ENCODE measurements at regions not wholly inside any gene's neighbourhood (a gene's known extent, or its start where the extent isn't known, plus 50 kb on each side); places are given as distances from the start of the nearest gene placed in this dataset.
"Not testable (repeated sequence)": the region's sequence is repeated elsewhere in the genome, so short reads cannot be mapped to it uniquely, and the experiment has no call there.

- peak; percentile 27 for DNase-seq (ENCODE audit: low read depth)
Measured at GRCh38 chr4:120636120-120636630, 286.4 kb downstream of the PRDM5 start.

- DNase-seq (ENCODE audit: low read depth) = no peak
Measured at GRCh38 chr4:120633810-120634209, 288.7 kb downstream of the PRDM5 start.

- no peak for DNase-seq (ENCODE audit: low read depth)
Measured at GRCh38 chr4:120630427-120630826, 292.1 kb downstream of the PRDM5 start.

DNA sequence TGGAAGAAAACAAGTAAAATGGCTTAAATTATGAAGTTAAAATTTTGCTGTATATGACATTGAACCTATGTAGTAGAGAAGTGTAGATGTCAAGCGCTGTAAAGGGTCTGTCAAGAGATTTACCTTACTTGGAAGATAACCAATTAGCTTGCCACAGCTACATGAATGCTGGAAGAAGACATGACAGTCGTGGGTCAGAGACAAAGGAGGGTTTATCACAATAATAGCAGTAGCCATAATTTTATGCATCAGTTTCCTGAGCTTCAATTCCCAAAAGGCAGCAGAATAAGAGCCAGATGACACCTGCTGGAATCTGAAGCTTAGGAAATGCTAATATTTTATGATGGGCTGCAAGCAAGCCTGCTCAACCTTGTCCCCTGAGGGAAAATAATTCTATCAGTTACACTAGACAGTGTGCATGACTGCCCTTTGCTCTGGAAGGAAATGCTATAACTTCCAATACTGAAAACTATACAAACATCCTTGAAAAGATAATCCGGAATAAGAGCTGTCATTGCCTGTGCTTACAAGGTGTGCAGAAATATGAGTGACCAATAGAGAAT, 292.9 kb downstream of the PRDM5 start:
- no peak for DNase-seq (ENCODE audit: low read depth)

- no peak for DNase-seq (ENCODE audit: low read depth)
Measured at GRCh38 chr4:120622601-120623000, 299.9 kb downstream of the PRDM5 start.

GRCh38 chr4:120617171-120617570, 305.4 kb downstream of the PRDM5 start:
- no peak for DNase-seq (ENCODE audit: low read depth)

- peak; percentile 2 for DNase-seq (ENCODE audit: low read depth)
Measured at GRCh38 chr4:120616041-120616440, 306.5 kb downstream of the PRDM5 start.

DNA sequence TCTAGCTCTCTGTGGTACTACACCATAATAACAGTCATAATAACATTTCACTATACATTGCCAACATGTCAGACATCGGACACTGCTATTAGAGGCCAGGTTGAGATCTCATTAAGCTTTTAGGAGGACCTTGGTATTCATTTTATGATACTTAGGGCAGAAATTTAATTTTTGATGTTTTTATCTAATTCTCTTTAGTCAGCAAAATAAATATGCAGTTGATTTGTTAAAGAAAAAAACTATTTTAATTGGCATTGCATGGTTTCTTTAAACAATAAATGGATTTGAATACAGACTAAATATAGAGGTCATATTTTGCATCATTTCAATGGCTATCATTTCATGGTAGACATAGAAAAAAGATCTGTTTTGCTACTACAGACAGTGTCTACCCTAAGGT, 308.7 kb downstream of the PRDM5 start:
- no peak for DNase-seq (ENCODE audit: low read depth)

GRCh38 chr4:120611092-120611491, 311.4 kb downstream of the PRDM5 start:
- DNase-seq (ENCODE audit: low read depth) = no peak

- no peak for DNase-seq (ENCODE audit: low read depth)
Measured at GRCh38 chr4:120591038-120591437, 331.5 kb downstream of the PRDM5 start.

GRCh38 chr4:120589787-120590186, 332.7 kb downstream of the PRDM5 start:
- DNase-seq (ENCODE audit: low read depth) = no peak

GRCh38 chr4:120568731-120569130, 353.8 kb downstream of the PRDM5 start:
- DNase-seq (ENCODE audit: low read depth) = no peak

- DNase-seq (ENCODE audit: low read depth) = no peak
Measured at GRCh38 chr4:120561648-120562047, 360.9 kb downstream of the PRDM5 start.

- DNase-seq (ENCODE audit: low read depth) = no peak
Measured at GRCh38 chr4:120557372-120557771, 365.2 kb downstream of the PRDM5 start.

DNA sequence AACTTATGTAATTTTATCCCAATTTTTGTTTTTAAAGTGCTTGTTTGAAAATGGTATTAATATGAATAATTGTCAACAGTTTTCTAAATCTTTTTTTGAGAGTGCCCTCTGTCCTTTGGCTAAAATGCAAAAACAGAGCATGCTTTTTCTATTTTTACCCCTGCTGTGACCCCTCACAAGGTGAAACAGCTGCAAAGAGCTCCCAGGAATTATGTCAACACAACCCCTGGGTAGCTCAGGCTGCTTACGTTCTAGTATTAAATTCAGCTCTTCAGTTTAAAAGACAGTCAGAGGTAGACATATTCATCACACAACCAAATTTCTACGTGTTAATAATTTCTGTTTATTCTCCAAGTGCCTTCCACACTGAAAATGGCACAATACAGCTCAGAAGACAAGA, 367.5 kb downstream of the PRDM5 start:
- DNase-seq (ENCODE audit: low read depth) = no peak

DNA sequence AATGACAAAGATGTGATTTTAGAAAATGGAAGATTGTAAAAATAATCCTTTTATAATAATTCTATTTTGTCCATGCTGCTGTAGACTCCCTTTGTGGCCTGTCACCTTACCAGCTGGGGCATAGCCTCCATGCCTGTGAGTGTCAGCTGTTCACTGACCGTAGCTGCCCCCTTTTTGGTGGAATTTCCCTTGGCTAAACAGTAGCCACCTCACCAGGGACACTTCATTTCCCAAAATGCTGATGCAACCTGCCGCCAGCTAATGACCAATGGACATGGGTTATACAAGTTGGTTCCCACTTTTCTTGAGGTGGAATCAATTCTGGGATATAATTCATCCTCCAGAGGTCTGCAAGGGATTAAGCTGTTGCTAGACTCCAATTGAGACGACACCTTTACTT, 368.4 kb downstream of the PRDM5 start:
- DNase-seq (ENCODE audit: low read depth) = no peak

DNA sequence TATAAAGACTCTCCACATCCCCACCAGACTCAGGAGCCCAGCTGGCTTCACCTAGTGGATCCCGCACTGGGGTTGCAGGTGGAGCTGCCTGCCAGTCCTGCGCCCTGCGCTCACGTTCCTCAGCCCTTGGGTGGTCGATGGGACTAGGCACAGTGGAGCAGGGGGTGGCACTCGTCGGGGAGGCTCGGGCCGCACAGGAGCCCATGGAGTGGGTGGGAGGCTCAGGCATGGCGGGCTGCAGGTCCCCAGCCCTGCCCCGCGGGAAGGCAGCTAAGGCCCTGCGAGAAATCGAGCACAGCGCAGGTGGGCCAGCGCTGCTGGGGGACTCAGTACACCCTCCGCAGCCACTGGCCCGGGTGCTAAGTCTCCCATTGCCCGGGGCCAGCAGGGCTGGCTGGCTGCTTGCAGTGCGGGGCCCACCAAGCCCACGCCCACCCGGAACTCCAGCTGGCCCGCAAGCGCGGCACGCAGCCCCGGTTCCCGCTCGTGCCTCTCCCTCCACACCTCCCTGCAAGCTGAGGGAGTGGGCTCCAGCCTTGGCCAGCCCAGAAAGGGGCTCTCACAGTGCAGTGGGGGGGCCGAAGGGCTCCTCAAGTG, 371.8 kb downstream of the PRDM5 start:
- DNase-seq (ENCODE audit: low read depth) = not testable (repeated sequence)

DNA sequence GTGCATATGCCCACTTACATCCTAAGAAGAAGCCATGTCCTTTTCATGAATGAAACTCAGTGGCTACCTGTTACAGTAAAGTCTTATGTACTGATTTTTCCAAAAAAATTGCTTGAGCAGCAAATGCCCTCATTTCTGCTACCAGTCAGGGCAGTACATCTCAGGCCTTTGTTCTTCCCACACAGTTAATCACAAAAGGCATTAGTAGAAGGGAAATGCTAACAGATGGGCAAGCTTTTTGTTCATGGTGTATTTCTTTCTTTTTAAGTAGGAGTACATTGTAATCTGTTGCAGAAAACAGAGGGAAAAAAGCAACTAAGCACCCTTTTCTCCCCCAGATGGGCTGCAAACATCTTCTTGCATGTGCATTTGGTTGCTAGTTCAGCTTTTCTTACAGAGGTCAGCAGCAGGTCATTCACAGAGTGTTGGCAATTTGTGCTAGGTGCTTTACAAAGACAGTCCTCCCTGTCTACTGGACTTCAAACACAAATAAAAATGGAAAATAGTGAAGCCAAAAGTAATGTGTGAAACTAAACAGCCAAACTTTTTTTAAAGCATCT, 373.4 kb downstream of the PRDM5 start:
- DNase-seq (ENCODE audit: low read depth) = no peak

- DNase-seq (ENCODE audit: low read depth) = no peak
Measured at GRCh38 chr4:120545391-120545790, 377.1 kb downstream of the PRDM5 start.

DNA sequence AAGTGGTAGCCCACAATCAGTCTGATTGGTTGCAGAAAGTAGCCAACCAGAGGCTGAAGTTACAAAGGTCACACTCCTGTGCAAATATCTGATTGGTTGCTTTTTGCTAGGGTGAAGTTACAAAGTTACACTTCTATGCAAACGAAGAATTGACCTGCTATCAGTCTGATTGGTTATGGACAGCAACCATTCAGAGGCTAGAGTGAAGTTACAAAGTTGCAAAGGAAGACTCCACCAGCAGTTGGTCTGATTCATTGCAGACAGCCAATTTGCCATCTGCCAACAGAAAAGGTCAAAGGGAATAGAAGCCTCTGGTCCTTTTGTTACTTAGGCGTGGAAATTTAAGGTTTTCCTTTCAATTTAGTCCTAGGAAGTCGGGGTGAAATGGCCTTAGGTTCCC, 377.7 kb downstream of the PRDM5 start:
- peak; percentile 6 for DNase-seq (ENCODE audit: low read depth)

DNA sequence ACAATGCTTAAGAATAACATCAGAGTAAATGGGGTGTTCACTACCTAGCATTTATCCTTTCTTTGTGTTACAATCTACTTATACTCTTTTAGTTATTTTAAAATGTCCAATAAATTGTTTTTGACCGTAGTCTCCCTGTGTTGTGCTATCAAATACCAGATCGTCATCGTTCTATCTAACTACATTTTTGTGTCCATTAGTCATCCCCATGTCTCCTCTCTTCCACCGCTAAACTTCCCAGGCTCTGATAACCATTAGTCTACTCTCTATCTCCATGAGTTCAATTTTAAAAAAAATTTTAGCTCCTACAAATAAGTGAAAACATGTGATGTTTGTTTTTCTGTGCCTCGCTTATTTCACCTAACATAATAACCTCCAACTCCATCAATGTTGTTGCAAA, 381.9 kb downstream of the PRDM5 start:
- peak; percentile 6 for DNase-seq (ENCODE audit: low read depth)

DNA sequence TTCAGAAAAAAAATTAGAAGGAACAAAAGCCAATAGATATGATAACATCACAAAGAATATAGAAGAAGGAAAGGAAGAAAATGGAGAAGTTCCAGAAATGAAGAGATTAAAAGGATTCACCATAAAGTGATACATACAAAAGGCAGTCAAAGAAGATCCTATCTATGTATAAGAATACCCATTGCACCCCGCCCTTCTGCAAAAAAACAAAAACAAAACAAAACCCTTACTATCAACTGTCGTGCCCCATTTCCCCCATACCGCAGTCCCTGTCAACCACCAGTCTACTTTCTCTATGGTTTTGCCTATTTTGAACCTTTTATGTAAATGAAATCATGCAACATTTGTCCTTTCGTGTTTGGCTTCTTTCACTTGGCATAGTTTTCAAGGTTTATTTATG, 385.6 kb downstream of the PRDM5 start:
- no peak for DNase-seq (ENCODE audit: low read depth)

GRCh38 chr4:120528428-120528827, 394.1 kb downstream of the PRDM5 start:
- no peak for DNase-seq (ENCODE audit: low read depth)

DNA sequence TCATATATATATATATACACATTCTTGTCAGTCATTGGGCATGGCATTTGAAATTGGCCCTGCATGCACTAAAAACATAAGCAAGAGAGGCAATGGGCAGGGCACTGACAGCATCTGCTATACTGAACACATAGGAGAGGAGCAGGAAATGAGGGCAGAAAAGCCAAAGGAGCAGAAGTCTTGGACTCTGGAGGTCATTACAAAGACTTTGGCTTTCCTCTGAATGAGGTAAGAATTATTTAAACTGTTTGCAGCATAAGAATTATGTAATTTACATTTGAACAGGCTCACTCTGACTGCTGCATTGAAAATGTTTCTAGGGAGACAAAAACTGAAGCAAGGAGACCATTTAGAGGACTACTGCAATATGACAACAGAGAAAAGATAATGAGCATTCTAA, 396.5 kb downstream of the PRDM5 start:
- DNase-seq (ENCODE audit: low read depth) = no peak
